ENCODE measurements at regions not wholly inside any gene's neighbourhood (a gene's known extent, or its start where the extent isn't known, plus 50 kb on each side); places are given as distances from the start of the nearest gene placed in this dataset.

DNA sequence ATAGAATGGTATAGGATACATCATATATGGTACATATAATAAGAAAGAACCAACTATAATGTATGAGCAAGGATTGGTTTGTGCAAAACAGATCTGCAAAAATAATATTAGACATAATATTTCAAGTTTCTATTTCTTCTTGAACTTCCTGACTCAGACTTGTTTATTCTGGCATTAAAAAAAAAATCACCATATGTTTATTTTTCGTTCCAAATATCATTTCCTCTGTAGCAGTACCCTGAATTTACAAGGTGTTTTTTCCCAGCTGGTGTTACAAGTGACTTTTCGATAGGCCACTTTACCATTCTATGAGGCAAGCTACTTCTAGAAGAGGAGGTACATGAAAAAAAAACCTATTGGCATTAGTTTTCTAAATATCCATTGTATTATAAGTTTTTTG lies 785.0 kb downstream of the PDCD6IP start:
- TF ChIP-seq, protein P1, sequence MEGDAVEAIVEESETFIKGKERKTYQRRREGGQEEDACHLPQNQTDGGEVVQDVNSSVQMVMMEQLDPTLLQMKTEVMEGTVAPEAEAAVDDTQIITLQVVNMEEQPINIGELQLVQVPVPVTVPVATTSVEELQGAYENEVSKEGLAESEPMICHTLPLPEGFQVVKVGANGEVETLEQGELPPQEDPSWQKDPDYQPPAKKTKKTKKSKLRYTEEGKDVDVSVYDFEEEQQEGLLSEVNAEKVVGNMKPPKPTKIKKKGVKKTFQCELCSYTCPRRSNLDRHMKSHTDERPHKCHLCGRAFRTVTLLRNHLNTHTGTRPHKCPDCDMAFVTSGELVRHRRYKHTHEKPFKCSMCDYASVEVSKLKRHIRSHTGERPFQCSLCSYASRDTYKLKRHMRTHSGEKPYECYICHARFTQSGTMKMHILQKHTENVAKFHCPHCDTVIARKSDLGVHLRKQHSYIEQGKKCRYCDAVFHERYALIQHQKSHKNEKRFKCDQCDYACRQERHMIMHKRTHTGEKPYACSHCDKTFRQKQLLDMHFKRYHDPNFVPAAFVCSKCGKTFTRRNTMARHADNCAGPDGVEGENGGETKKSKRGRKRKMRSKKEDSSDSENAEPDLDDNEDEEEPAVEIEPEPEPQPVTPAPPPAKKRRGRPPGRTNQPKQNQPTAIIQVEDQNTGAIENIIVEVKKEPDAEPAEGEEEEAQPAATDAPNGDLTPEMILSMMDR (IDR thresholded peaks at IDR 0.05; ENCODE audit: poor library complexity, severe bottlenecking) = no peak
- TF ChIP-seq POLR2AphosphoS5 (IDR thresholded peaks at IDR 0.05) = no peak
- no peak for TF ChIP-seq TAF1 (IDR thresholded peaks at IDR 0.05; ENCODE audit: low read depth)
- TF ChIP-seq SMC3 (conservative IDR thresholded peaks at IDR 0.05; ENCODE audit: poor library complexity) = no peak
- no peak for TF ChIP-seq EP300 (conservative IDR thresholded peaks at IDR 0.05; ENCODE audit: poor library complexity, severe bottlenecking)
- no peak overlapping the region for H3K4me3 ChIP-seq (ENCODE audit: low read length)
- no peaks in the 10 kb centered on the region for H3K36me3 ChIP-seq (ENCODE audit: insufficient read depth, low read length)
- no peak overlapping the region for H2AFZ ChIP-seq (ENCODE audit: low read depth, low read length)
- H3K27me3 ChIP-seq (ENCODE audit: insufficient read depth, low read depth, low read length) = no peaks in the 10 kb centered on the region
- H3K4me2 ChIP-seq (ENCODE audit: low read length) = no peak overlapping the region
- H3K9ac ChIP-seq (ENCODE audit: low read length) = no peak overlapping the region
- H3K9me3 ChIP-seq (ENCODE audit: low read length) = no peaks in the 10 kb centered on the region
- H3K9me2 ChIP-seq (ENCODE audit: insufficient read depth, low read length) = no peaks in the 10 kb centered on the region
- no peaks in the 10 kb centered on the region for H4K20me1 ChIP-seq (ENCODE audit: insufficient read depth)
- no peaks in the 10 kb centered on the region for H3F3A ChIP-seq (ENCODE audit: insufficient read depth, low read length, poor library complexity, severe bottlenecking)
- no peaks in the 10 kb centered on the region for H3K79me2 ChIP-seq (replicated peaks; ENCODE audit: insufficient read depth, low read length)
- H3K27ac ChIP-seq (ENCODE audit: low read length) = no peak overlapping the region

DNA sequence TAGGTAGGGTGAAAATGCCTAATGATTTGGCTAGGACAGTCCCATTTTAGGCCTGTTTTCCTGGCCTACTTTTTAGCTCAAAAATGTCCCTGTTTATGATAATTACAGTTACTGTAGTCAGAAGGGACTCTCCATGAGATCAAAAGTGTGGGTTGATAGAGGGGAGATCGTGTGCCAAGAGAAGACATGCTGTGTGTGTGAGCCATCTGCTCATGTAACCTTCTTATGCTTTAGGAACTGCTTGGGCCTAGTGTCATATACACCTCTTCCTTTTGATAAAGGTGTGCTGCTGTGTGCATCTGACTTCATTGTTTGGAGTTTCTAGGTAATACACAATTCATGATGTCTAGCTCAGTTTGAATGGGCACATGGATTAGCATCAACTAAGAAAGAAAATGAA lies 786.5 kb downstream of the PDCD6IP start:
- Histone ChIP-seq H3K9ac (ENCODE audit: low read length) (no peak overlapping the region), H3K4me2 (ENCODE audit: low read length) (no peak overlapping the region), H3F3A (ENCODE audit: insufficient read depth, low read length, poor library complexity, severe bottlenecking) (no peaks in the 10 kb centered on the region), H3K9me3 (ENCODE audit: low read length) (no peaks in the 10 kb centered on the region), H2AFZ (ENCODE audit: low read depth, low read length) (no peak overlapping the region), H3K27me3 (ENCODE audit: insufficient read depth, low read depth, low read length) (no peaks in the 10 kb centered on the region), H3K27ac (ENCODE audit: low read length) (no peak overlapping the region), H3K9me2 (ENCODE audit: insufficient read depth, low read length) (no peaks in the 10 kb centered on the region), H4K20me1 (ENCODE audit: insufficient read depth) (no peaks in the 10 kb centered on the region), H3K36me3 (ENCODE audit: insufficient read depth, low read length) (no peaks in the 10 kb centered on the region), H3K4me3 (ENCODE audit: low read length) (no peak overlapping the region), H3K79me2 (replicated peaks; ENCODE audit: insufficient read depth, low read length) (no peaks in the 10 kb centered on the region)
- TF ChIP-seq EZH2 (IDR thresholded peaks at IDR 0.05; ENCODE audit: borderline replicate concordance, insufficient read depth, low read length, poor library complexity, severe bottlenecking) (no peak), MXI1 (conservative IDR thresholded peaks at IDR 0.05; ENCODE audit: poor library complexity, severe bottlenecking) (no peak)

DNA sequence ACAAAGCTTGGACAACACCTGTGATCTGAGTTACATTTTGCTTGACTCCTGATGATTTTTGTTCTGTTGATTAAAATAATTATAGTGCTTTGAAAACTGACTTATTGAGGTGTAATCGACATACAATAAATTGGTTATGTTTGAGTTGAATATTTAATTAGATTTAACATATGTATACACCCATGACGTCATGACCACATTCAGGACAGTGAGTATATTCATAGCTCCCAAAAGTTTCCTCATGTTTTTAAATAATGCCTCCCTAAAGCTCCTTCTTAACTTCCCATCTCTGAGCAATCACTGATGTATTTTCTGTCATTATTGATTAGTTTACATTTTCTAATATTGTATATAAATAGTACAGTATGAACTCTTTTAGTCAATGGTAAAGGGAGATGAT lies 801.2 kb downstream of the PDCD6IP start:
- Histone ChIP-seq H3K9me2 (ENCODE audit: insufficient read depth, low read length) (no peaks in the 10 kb centered on the region), H3K4me3 (ENCODE audit: low read length) (no peak overlapping the region), H4K20me1 (ENCODE audit: insufficient read depth) (no peaks in the 10 kb centered on the region), H3K27ac (ENCODE audit: low read length) (no peak overlapping the region), H3K79me2 (replicated peaks; ENCODE audit: insufficient read depth, low read length) (no peaks in the 10 kb centered on the region), H2AFZ (ENCODE audit: low read depth, low read length) (no peak overlapping the region), H3K27me3 (ENCODE audit: insufficient read depth, low read depth, low read length) (no peaks in the 10 kb centered on the region), H3F3A (ENCODE audit: insufficient read depth, low read length, poor library complexity, severe bottlenecking) (no peaks in the 10 kb centered on the region), H3K4me2 (ENCODE audit: low read length) (no peak overlapping the region), H3K36me3 (ENCODE audit: insufficient read depth, low read length) (no peaks in the 10 kb centered on the region), H3K9me3 (ENCODE audit: low read length) (no peaks in the 10 kb centered on the region), H3K9ac (ENCODE audit: low read length) (no peak overlapping the region)
- TF ChIP-seq, protein P1 (IDR thresholded peaks at IDR 0.05; ENCODE audit: poor library complexity, severe bottlenecking) = no peak
- no peak for TF ChIP-seq SMC3 (conservative IDR thresholded peaks at IDR 0.05; ENCODE audit: poor library complexity)
- no peak for TF ChIP-seq MXI1 (conservative IDR thresholded peaks at IDR 0.05; ENCODE audit: poor library complexity, severe bottlenecking)
- no peak for TF ChIP-seq POLR2AphosphoS5 (IDR thresholded peaks at IDR 0.05)
- TF ChIP-seq, protein P2, sequence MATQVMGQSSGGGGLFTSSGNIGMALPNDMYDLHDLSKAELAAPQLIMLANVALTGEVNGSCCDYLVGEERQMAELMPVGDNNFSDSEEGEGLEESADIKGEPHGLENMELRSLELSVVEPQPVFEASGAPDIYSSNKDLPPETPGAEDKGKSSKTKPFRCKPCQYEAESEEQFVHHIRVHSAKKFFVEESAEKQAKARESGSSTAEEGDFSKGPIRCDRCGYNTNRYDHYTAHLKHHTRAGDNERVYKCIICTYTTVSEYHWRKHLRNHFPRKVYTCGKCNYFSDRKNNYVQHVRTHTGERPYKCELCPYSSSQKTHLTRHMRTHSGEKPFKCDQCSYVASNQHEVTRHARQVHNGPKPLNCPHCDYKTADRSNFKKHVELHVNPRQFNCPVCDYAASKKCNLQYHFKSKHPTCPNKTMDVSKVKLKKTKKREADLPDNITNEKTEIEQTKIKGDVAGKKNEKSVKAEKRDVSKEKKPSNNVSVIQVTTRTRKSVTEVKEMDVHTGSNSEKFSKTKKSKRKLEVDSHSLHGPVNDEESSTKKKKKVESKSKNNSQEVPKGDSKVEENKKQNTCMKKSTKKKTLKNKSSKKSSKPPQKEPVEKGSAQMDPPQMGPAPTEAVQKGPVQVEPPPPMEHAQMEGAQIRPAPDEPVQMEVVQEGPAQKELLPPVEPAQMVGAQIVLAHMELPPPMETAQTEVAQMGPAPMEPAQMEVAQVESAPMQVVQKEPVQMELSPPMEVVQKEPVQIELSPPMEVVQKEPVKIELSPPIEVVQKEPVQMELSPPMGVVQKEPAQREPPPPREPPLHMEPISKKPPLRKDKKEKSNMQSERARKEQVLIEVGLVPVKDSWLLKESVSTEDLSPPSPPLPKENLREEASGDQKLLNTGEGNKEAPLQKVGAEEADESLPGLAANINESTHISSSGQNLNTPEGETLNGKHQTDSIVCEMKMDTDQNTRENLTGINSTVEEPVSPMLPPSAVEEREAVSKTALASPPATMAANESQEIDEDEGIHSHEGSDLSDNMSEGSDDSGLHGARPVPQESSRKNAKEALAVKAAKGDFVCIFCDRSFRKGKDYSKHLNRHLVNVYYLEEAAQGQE (IDR thresholded peaks at IDR 0.05; ENCODE audit: borderline replicate concordance) = no peak
- TF ChIP-seq EZH2 (IDR thresholded peaks at IDR 0.05; ENCODE audit: borderline replicate concordance, insufficient read depth, low read length, poor library complexity, severe bottlenecking) = no peak
- TF ChIP-seq RAD21 (conservative IDR thresholded peaks at IDR 0.05) = no peak
- TF ChIP-seq EP300 (conservative IDR thresholded peaks at IDR 0.05; ENCODE audit: poor library complexity, severe bottlenecking) = no peak
- TF ChIP-seq TAF1 (IDR thresholded peaks at IDR 0.05; ENCODE audit: low read depth) = no peak

Measured in neural cell (in vitro differentiated cells).